ENCODE measurements at regions not wholly inside any gene's neighbourhood (a gene's known extent, or its start where the extent isn't known, plus 50 kb on each side); places are given as distances from the start of the nearest gene placed in this dataset.

DNA sequence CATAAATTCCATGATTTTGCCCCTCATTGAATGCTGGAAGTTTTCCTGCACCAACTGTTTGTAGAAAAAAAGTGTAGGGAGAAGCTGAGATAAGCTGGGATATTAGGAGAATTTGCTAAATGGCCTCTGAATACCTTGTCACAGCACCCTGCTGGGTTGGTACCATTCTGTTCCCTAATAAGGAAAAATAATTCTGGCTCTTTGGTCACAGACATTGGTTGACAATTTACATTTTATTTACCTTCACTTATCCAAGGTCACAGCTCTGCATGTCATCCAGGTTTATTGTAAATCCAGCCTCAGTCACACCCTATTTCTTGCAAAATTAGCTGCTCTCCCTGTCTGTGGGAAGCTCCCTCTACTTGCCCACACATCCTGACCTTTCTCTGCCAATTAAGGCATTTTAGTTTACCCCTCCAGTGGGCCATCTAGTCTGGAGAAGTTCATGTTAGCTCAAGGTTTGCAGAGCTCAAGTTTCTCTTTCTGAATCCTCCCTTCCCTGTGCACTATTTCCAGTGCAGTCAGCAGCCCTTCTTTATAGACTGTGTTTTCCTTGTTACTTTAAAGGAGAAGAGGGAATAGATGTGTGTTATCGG is 115.4 kb upstream of the NTRK2 start:
- H3K27me3 ChIP-seq (ENCODE audit: control insufficient read depth, insufficient read depth, low read length), result no peaks in the 10 kb centered on the region
- no peaks in the 10 kb centered on the region for H3K36me3 ChIP-seq (ENCODE audit: control insufficient read depth, low read depth, low read length)
- H3K4me3 ChIP-seq (ENCODE audit: low read length), result no peak overlapping the region
- peaks cover 16% of the 10 kb centered on the region for H3K4me1 ChIP-seq (ENCODE audit: control insufficient read depth, low read depth, low read length)
- peak overlapping the region; percentile 21 for H3K27ac ChIP-seq (ENCODE audit: low read length)
- no peaks in the 10 kb centered on the region for H3K9me3 ChIP-seq (ENCODE audit: control insufficient read depth, low read depth, low read length)
- no peak overlapping the region for H3K9ac ChIP-seq (ENCODE audit: low read length)

- Histone ChIP-seq H3K36me3 (ENCODE audit: control insufficient read depth, low read depth, low read length) (no peaks in the 10 kb centered on the region), H3K9ac (ENCODE audit: low read length) (no peak overlapping the region), H3K27me3 (ENCODE audit: control insufficient read depth, insufficient read depth, low read length) (no peaks in the 10 kb centered on the region), H3K27ac (ENCODE audit: low read length) (no peak overlapping the region), H3K9me3 (ENCODE audit: control insufficient read depth, low read depth, low read length) (no peaks in the 10 kb centered on the region), H3K4me3 (ENCODE audit: low read length) (no peak overlapping the region), H3K4me1 (ENCODE audit: control insufficient read depth, low read depth, low read length) (peaks cover 20% of the 10 kb centered on the region)
Measured at GRCh38 chr9:84556556-84556955, 113.0 kb upstream of the NTRK2 start.

DNA sequence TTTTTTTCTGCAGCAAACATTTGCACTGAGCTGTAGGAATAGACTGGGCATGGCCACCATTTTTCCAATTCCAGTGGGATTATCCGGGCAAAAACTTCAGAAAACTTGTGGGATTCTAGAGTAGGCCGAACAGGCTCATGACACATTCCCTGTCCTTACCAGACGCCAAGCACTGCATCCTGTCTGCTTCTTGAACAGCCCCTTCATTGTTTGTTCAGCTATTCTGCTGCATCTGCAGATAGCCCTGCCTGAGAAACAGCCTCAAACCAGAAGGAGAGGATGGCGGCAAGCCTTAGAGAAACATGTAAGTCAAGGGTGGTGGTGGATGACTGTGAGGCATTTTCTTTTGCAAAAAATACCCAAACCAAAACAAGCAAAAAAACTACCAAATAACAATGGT is 111.8 kb upstream of the NTRK2 start:
- no peak overlapping the region for H3K4me3 ChIP-seq (ENCODE audit: low read length)
- H3K9ac ChIP-seq (ENCODE audit: low read length), result no peak overlapping the region
- H3K9me3 ChIP-seq (ENCODE audit: control insufficient read depth, low read depth, low read length), result no peaks in the 10 kb centered on the region
- no peaks in the 10 kb centered on the region for H3K27me3 ChIP-seq (ENCODE audit: control insufficient read depth, insufficient read depth, low read length)
- no peaks in the 10 kb centered on the region for H3K36me3 ChIP-seq (ENCODE audit: control insufficient read depth, low read depth, low read length)
- H3K27ac ChIP-seq (ENCODE audit: low read length), result no peak overlapping the region
- H3K4me1 ChIP-seq (ENCODE audit: control insufficient read depth, low read depth, low read length), result peaks cover 18% of the 10 kb centered on the region

GRCh38 chr9:84563691-84564090 is 105.8 kb upstream of the NTRK2 start:
- H3K36me3 ChIP-seq (ENCODE audit: control insufficient read depth, low read depth, low read length), result no peaks in the 10 kb centered on the region
- H3K4me1 ChIP-seq (ENCODE audit: control insufficient read depth, low read depth, low read length), result peaks cover 5% of the 10 kb centered on the region
- H3K9me3 ChIP-seq (ENCODE audit: control insufficient read depth, low read depth, low read length), result no peaks in the 10 kb centered on the region
- H3K9ac ChIP-seq (ENCODE audit: low read length), result no peak overlapping the region
- H3K4me3 ChIP-seq (ENCODE audit: low read length), result no peak overlapping the region
- no peaks in the 10 kb centered on the region for H3K27me3 ChIP-seq (ENCODE audit: control insufficient read depth, insufficient read depth, low read length)
- no peak overlapping the region for H3K27ac ChIP-seq (ENCODE audit: low read length)

GRCh38 chr9:84567805-84568204 is 101.7 kb upstream of the NTRK2 start:
- no peak overlapping the region for H3K9ac ChIP-seq (ENCODE audit: low read length)
- no peaks in the 10 kb centered on the region for H3K27me3 ChIP-seq (ENCODE audit: control insufficient read depth, insufficient read depth, low read length)
- no peak overlapping the region for H3K27ac ChIP-seq (ENCODE audit: low read length)
- no peaks in the 10 kb centered on the region for H3K36me3 ChIP-seq (ENCODE audit: control insufficient read depth, low read depth, low read length)
- no peaks in the 10 kb centered on the region for H3K9me3 ChIP-seq (ENCODE audit: control insufficient read depth, low read depth, low read length)
- H3K4me3 ChIP-seq (ENCODE audit: low read length), result no peak overlapping the region
- peaks cover 1% of the 10 kb centered on the region for H3K4me1 ChIP-seq (ENCODE audit: control insufficient read depth, low read depth, low read length)

DNA sequence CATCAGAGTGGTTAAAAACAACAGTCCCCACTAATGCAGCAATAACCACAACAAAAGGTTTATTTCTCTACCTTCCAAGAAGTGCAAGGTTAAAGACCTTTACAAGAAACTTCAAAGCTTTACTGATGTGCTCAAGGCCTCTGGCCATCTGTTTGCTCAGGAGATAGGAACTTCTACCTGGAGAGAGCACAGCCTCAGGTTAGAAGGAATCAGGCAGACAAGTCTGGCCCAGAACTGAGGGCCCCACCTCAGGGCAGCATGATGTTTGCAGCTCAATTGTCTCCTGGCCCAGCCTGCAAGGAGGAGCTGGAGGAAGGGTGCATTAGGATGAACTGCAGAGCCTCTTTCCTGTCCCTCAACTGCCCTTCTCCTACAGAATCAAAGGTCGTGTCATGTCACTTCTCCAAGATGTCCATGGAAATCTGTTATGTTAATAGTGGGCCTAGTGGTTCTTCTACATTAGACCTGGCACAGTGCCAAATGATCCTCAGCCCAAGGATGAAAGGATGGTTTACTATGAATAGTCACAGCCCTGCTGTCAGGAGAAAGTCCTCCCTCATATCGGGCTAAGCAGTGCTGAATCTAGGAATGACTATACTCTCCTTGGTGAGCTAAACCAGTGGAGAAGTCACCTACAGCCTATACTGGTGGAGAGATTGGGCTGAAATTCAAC is 98.9 kb upstream of the NTRK2 start:
- H3K36me3 ChIP-seq (ENCODE audit: control insufficient read depth, low read depth, low read length), result no peaks in the 10 kb centered on the region
- H3K9ac ChIP-seq (ENCODE audit: low read length), result no peak overlapping the region
- no peaks in the 10 kb centered on the region for H3K9me3 ChIP-seq (ENCODE audit: control insufficient read depth, low read depth, low read length)
- no peak overlapping the region for H3K4me3 ChIP-seq (ENCODE audit: low read length)
- peaks cover 10% of the 10 kb centered on the region for H3K4me1 ChIP-seq (ENCODE audit: control insufficient read depth, low read depth, low read length)
- no peak overlapping the region for H3K27ac ChIP-seq (ENCODE audit: low read length)
- H3K27me3 ChIP-seq (ENCODE audit: control insufficient read depth, insufficient read depth, low read length), result no peaks in the 10 kb centered on the region

DNA sequence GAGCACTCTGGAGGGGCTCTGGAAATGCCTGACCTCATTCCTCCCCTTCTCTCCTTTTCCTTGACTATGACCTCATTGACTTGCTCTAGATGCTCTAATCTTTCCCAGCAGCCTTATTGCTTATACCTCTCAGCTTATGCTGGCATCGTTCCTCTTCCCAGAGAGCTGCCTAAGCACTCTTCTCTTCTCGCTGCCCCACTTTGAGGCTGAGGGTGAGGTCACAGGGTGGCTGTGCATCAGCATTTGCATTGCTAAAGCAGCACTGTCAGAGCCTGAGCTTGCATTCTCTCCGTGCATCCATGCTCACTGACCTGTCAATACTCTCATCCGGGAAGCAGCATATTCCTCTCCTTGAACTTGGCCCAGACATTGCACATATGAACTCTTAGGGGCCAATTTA is 96.4 kb upstream of the NTRK2 start:
- no peak overlapping the region for H3K27ac ChIP-seq (ENCODE audit: low read length)
- no peak overlapping the region for H3K4me3 ChIP-seq (ENCODE audit: low read length)
- H3K4me1 ChIP-seq (ENCODE audit: control insufficient read depth, low read depth, low read length), result peaks cover 10% of the 10 kb centered on the region
- H3K27me3 ChIP-seq (ENCODE audit: control insufficient read depth, insufficient read depth, low read length), result no peaks in the 10 kb centered on the region
- no peaks in the 10 kb centered on the region for H3K36me3 ChIP-seq (ENCODE audit: control insufficient read depth, low read depth, low read length)
- H3K9me3 ChIP-seq (ENCODE audit: control insufficient read depth, low read depth, low read length), result no peaks in the 10 kb centered on the region
- H3K9ac ChIP-seq (ENCODE audit: low read length), result no peak overlapping the region

- Histone ChIP-seq H3K9me3 (ENCODE audit: control insufficient read depth, low read depth, low read length) (no peaks in the 10 kb centered on the region), H3K27ac (ENCODE audit: low read length) (no peak overlapping the region), H3K36me3 (ENCODE audit: control insufficient read depth, low read depth, low read length) (no peaks in the 10 kb centered on the region), H3K9ac (ENCODE audit: low read length) (no peak overlapping the region), H3K4me3 (ENCODE audit: low read length) (no peak overlapping the region), H3K27me3 (ENCODE audit: control insufficient read depth, insufficient read depth, low read length) (no peaks in the 10 kb centered on the region), H3K4me1 (ENCODE audit: control insufficient read depth, low read depth, low read length) (peaks cover 13% of the 10 kb centered on the region)
Measured at GRCh38 chr9:84575705-84576104, 93.8 kb upstream of the NTRK2 start.

DNA sequence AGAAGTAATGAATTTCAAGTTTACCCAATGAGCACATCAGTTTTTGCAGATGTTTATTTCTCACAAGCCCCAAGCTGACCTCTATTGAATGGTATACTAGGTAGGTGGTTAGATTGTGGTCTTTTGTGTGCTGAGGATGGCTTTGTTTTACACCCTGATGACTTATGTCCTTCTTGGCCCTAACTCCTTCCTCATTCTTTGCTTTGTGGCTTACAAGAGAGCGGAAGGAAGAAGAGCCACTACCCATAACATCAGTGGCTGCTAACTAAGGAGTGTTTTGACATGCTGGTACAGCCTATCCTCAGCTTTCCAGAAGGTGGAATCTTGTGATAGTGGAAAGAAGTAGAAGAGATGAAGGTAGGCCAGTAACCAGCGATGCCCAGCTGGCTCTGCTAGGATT is 85.7 kb upstream of the NTRK2 start:
- Histone ChIP-seq H3K27me3 (ENCODE audit: control insufficient read depth, insufficient read depth, low read length) (no peaks in the 10 kb centered on the region), H3K27ac (ENCODE audit: low read length) (no peak overlapping the region)

GRCh38 chr9:84586662-84587061 is 82.9 kb upstream of the NTRK2 start:
- Histone ChIP-seq H3K27me3 (ENCODE audit: control insufficient read depth, insufficient read depth, low read length) (no peaks in the 10 kb centered on the region), H3K9me3 (ENCODE audit: control insufficient read depth, low read depth, low read length) (no peaks in the 10 kb centered on the region), H3K4me3 (ENCODE audit: low read length) (no peak overlapping the region), H3K27ac (ENCODE audit: low read length) (no peak overlapping the region), H3K9ac (ENCODE audit: low read length) (no peak overlapping the region), H3K4me1 (ENCODE audit: control insufficient read depth, low read depth, low read length) (no peaks in the 10 kb centered on the region), H3K36me3 (ENCODE audit: control insufficient read depth, low read depth, low read length) (no peaks in the 10 kb centered on the region)

More for the DNA sequence above, 85.7 kb upstream of the NTRK2 start:
- H3K36me3 ChIP-seq (ENCODE audit: control insufficient read depth, low read depth, low read length), result no peaks in the 10 kb centered on the region
- no peaks in the 10 kb centered on the region for H3K9me3 ChIP-seq (ENCODE audit: control insufficient read depth, low read depth, low read length)
- no peak overlapping the region for H3K4me3 ChIP-seq (ENCODE audit: low read length)
- no peak overlapping the region for H3K9ac ChIP-seq (ENCODE audit: low read length)
- peaks cover 3% of the 10 kb centered on the region for H3K4me1 ChIP-seq (ENCODE audit: control insufficient read depth, low read depth, low read length)

DNA sequence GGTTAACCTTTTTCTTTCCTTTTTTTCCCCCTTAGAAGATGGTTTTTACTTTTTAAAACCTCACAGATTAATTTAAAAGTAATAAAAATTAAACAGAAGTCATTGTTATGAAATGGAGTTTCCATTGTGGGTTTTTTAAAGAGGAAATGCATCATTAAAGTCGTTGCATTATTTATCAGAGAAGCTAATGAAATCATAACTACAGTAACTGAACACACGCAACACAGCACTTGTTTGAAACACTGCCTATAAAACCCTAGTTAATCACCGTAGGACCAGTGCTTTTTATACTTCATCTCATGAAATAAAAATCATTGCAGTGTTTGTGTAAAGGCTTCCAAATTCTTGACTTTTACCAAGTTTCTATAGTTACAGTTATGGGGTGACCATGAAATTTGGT is 82.4 kb upstream of the NTRK2 start:
- no peaks in the 10 kb centered on the region for H3K36me3 ChIP-seq (ENCODE audit: control insufficient read depth, low read depth, low read length)
- no peaks in the 10 kb centered on the region for H3K9me3 ChIP-seq (ENCODE audit: control insufficient read depth, low read depth, low read length)
- H3K9ac ChIP-seq (ENCODE audit: low read length), result no peak overlapping the region
- no peaks in the 10 kb centered on the region for H3K27me3 ChIP-seq (ENCODE audit: control insufficient read depth, insufficient read depth, low read length)
- H3K4me1 ChIP-seq (ENCODE audit: control insufficient read depth, low read depth, low read length), result no peaks in the 10 kb centered on the region
- no peak overlapping the region for H3K27ac ChIP-seq (ENCODE audit: low read length)
- no peak overlapping the region for H3K4me3 ChIP-seq (ENCODE audit: low read length)

DNA sequence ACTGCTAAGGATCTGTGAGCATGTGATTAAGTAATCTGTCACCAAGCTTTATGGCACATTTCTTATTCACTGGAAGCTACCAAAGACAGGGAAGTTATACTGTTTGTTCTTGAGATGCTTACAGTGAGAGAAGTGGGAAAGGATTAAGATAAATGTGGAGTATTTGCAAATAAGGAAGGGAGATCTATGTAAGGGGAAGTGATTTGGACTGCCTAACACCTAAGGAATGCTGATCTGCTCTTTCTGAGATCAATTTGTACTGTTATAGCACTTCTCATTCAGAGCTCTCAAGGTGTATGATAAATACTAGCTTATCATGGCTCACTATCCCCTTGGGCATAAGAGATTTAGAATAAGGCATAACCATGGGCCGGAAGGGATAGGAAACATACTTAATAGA is 80.0 kb upstream of the NTRK2 start:
- H3K9ac ChIP-seq (ENCODE audit: low read length), result no peak overlapping the region
- H3K9me3 ChIP-seq (ENCODE audit: control insufficient read depth, low read depth, low read length), result no peaks in the 10 kb centered on the region
- H3K27me3 ChIP-seq (ENCODE audit: control insufficient read depth, insufficient read depth, low read length), result no peaks in the 10 kb centered on the region
- H3K36me3 ChIP-seq (ENCODE audit: control insufficient read depth, low read depth, low read length), result no peaks in the 10 kb centered on the region
- H3K27ac ChIP-seq (ENCODE audit: low read length), result no peak overlapping the region
- H3K4me1 ChIP-seq (ENCODE audit: control insufficient read depth, low read depth, low read length), result no peaks in the 10 kb centered on the region
- no peak overlapping the region for H3K4me3 ChIP-seq (ENCODE audit: low read length)

Data from iPS-18a (cell line).